A673 (cell line): ENCODE measurements at regions not wholly inside any gene's neighbourhood (a gene's known extent, or its start where the extent isn't known, plus 50 kb on each side); places are given as distances from the start of the nearest gene placed in this dataset.

ENCODE experiments used
- BruUV-seq: library from RNA; stranded (reverse); fragments of 400-500 nt; replicated peaks from 2 replicates; lab custom pipeline; 2021; lab: Mats Ljungman, UMichigan
- CTCF ChIA-PET: fragments of 300-600 bp; sonication (Branson Sonifier 250); formaldehyde crosslinking; loops from one replicate; lab custom pipeline; 2022; ENCODE audit warnings: antibody characterized with exemption; lab: Charles Lee
- POLR2A ChIA-PET: fragments of 300-600 bp; sonication (Branson Sonifier 250); formaldehyde crosslinking; loops from one replicate; lab custom pipeline; 2022; ENCODE audit warnings: antibody characterized with exemption; ENCODE audit not compliant: low non-redundant PET; lab: Charles Lee
- DNase-seq: peaks from one replicate; pipeline ENCODE4 v3.0.0-alpha.2; 2015; ENCODE audit warnings: low spot score
- H3K27ac ChIP-seq: fragments of 200-600 bp; sonication (generic); 2 replicates; pipeline ENCODE4 v1.5.1; 2016; ENCODE audit warnings: mixed run types, low read depth, mild to moderate bottlenecking, mixed read lengths, antibody characterized with exemption, low read length; ENCODE audit not compliant: poor library complexity, severe bottlenecking
- H3K27me3 ChIP-seq: fragments of 200-600 bp; sonication (generic); replicated peaks from 2 replicates; pipeline ENCODE4 v1.6.1; 2017; ENCODE audit warnings: mixed run types, low read depth, mild to moderate bottlenecking, mixed read lengths, antibody characterized with exemption, low read length; ENCODE audit not compliant: insufficient read depth, poor library complexity
- H3K36me3 ChIP-seq: fragments of 200-600 bp; sonication (generic); 2 replicates; pipeline ENCODE4 v1.6.1; 2016; ENCODE audit warnings: mixed run types, mild to moderate bottlenecking, mixed read lengths, antibody characterized with exemption, low read length; ENCODE audit not compliant: insufficient read depth, poor library complexity, severe bottlenecking
- H3K4me1 ChIP-seq: fragments of 200-600 bp; sonication (generic); 2 replicates; pipeline ENCODE4 v1.6.1; 2017; ENCODE audit warnings: mixed run types, mild to moderate bottlenecking, mixed read lengths, antibody characterized with exemption, low read length; ENCODE audit not compliant: insufficient read depth, poor library complexity, severe bottlenecking
- H3K4me3 ChIP-seq: fragments of 200-600 bp; sonication (generic); 2 replicates; pipeline ENCODE4 v1.5.1; 2016; ENCODE audit warnings: low read depth, mixed run types, mild to moderate bottlenecking, mixed read lengths, low read length; ENCODE audit not compliant: poor library complexity, severe bottlenecking
- H3K9me3 ChIP-seq: fragments of 200-600 bp; sonication (generic); 2 replicates; pipeline ENCODE4 v1.6.1; 2016; ENCODE audit warnings: mixed run types, low read depth, mild to moderate bottlenecking, mixed read lengths, antibody characterized with exemption, low read length; ENCODE audit not compliant: poor library complexity, severe bottlenecking
- EZH2 ChIP-seq: fragments of 200-600 bp; sonication (generic); IDR thresholded peaks from 2 replicates; pipeline ENCODE4 v1.6.1; 2017; ENCODE audit warnings: borderline replicate concordance, low read depth, mild to moderate bottlenecking, mixed read lengths, antibody characterized with exemption, low read length; ENCODE audit not compliant: poor library complexity, severe bottlenecking
- intact Hi-C: fragments of 100-400 bp; cut with micrococcal nuclease; formaldehyde crosslinking; loops from one replicate; pipeline ENCODE4 v1.10.0; 2022; ENCODE audit not compliant: unreplicated experiment
- TF ChIP-seq, protein P1 (sequence below): fragments of 300-800, 200-600 bp; sonication (generic); conservative IDR thresholded peaks from 2 replicates; pipeline ENCODE4 v1.5.1; 2017; ENCODE audit warnings: low read depth, mild to moderate bottlenecking, antibody characterized with exemption, low read length, moderate library complexity, mixed read lengths

DNA sequence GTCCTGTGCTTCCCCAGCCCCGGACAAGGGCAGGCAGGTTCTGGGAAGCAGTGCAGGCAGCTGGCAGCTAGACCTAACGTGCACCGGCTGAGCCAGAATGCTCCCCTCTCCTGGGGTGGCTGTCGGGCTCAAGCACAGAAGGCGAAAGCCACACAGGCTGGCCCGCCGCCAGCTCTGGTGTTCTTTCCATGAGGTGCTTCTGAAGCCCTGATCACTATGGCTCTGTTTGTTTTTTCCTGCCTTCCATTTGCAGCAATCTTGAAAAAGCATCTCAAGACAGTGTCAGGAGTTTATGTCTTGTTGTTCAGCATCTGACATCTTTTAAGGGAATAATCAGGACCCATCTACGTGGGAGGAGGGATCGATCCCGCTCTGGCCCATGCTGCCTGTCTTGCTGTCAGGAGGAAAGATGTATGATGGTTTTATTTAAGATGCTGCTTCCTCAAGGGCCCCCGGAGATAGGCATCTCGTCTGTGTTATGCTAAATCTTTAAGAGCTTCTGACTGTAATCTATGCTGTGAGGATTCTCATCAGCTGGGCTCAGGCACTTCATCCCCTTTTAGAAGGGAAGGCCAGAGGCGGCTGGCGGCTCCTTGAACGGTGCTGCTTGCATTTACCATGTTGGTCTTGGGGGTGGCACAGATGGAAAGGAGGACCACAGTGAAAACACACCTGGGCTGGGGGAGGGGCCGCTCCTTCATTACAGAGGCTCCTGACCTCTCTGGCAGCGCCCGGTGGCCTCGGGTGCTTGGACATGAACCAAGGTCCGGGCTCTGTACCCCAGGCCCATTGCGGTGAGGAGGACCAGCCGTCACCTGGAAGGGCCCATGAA lies 118.5 kb upstream of the HDAC4 start:
- no peaks in the 10 kb centered on the region for H3K36me3 ChIP-seq
- H3K27me3 ChIP-seq = no peaks in the 10 kb centered on the region
- intact Hi-C loops = no loop called here
- no TSS peak for BruUV-seq
- TF ChIP-seq, protein P1, sequence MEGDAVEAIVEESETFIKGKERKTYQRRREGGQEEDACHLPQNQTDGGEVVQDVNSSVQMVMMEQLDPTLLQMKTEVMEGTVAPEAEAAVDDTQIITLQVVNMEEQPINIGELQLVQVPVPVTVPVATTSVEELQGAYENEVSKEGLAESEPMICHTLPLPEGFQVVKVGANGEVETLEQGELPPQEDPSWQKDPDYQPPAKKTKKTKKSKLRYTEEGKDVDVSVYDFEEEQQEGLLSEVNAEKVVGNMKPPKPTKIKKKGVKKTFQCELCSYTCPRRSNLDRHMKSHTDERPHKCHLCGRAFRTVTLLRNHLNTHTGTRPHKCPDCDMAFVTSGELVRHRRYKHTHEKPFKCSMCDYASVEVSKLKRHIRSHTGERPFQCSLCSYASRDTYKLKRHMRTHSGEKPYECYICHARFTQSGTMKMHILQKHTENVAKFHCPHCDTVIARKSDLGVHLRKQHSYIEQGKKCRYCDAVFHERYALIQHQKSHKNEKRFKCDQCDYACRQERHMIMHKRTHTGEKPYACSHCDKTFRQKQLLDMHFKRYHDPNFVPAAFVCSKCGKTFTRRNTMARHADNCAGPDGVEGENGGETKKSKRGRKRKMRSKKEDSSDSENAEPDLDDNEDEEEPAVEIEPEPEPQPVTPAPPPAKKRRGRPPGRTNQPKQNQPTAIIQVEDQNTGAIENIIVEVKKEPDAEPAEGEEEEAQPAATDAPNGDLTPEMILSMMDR = no peak
- TF ChIP-seq EZH2 = no peak
- no peaks in the 10 kb centered on the region for H3K4me1 ChIP-seq
- H3K4me3 ChIP-seq = no peak overlapping the region
- no peak for DNase-seq
- no peaks in the 10 kb centered on the region for H3K9me3 ChIP-seq
- no peak overlapping the region for H3K27ac ChIP-seq
- CTCF ChIA-PET = no interaction called here
- POLR2A ChIA-PET = no interaction called here

DNA sequence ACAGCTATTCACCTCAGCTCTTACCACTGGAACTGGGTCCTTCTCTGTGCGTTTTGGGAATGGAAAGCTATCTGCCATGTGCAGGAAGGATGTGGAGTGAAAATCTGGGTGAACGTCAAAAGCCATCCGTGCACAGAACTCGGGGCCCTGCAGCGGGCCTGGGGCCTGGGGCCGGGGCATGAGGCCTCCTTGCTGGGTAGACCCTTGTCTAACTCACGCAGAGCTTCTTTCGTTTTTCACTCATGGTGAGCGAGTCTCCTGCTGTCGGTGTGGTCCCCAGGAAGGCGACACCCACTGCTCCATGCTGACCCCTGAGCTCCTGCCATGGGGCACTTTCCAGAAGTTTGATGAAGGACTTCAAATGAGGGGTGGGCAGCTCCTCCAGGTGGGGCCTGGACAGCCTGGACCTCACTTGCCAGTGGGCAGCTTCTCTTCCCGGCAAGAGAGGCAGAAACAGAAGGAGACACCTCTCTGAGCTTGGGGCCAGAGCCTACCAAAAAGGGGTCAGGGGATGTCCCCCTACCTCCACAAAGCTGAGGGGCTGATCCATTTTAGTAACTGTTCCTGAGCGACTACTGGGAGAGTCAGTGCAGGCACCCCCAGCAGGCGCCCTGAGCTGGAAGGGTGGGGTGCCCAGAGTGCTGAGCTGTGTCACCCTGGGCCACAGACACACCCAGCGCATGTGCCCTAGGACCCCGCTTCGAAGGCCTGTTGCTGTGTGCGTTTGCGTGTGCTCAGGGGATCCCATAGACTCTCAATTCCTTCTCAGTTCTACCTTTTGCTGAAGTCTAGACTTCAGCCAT lies 117.7 kb upstream of the HDAC4 start:
- Histone ChIP-seq H3K4me3 (no peak overlapping the region), H3K36me3 (no peaks in the 10 kb centered on the region), H3K9me3 (no peaks in the 10 kb centered on the region), H3K4me1 (no peaks in the 10 kb centered on the region), H3K27me3 (no peaks in the 10 kb centered on the region), H3K27ac (no peak overlapping the region)
- ChIA-PET CTCF (no interaction called here), POLR2A (no interaction called here)
- BruUV-seq = no TSS peak
- intact Hi-C loops = no loop called here
- TF ChIP-seq, protein P1 = no peak
- no peak for TF ChIP-seq EZH2
- DNase-seq = no peak

DNA sequence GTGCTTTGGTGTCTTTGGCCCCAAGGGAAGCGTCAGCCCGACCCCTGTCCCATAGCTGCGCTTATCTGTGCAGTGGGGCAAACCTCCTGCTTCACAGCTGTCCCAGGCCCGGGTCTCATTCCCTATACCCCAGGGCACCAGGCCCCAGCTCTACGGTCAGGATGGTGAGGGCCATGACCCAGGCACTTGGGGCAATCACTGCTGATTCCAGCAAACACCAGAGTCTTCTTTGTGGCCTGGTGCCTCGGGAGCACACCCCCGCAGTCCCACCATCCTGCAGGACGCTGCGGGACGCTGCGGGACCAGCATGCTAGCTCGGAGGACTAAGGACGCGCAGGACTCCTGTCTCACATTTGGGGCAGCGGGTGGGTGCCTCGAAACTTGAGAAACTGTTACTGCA lies 116.9 kb upstream of the HDAC4 start:
- intact Hi-C loops = no loop called here
- DNase-seq = no peak
- no peaks in the 10 kb centered on the region for H3K9me3 ChIP-seq
- no TSS peak for BruUV-seq
- no peaks in the 10 kb centered on the region for H3K36me3 ChIP-seq
- CTCF ChIA-PET = no interaction called here
- POLR2A ChIA-PET = no interaction called here
- no peak overlapping the region for H3K27ac ChIP-seq
- TF ChIP-seq EZH2 = no peak
- TF ChIP-seq, protein P1 = no peak
- no peaks in the 10 kb centered on the region for H3K4me1 ChIP-seq
- no peaks in the 10 kb centered on the region for H3K27me3 ChIP-seq
- no peak overlapping the region for H3K4me3 ChIP-seq
